HG03108 (cell line): ENCODE measurements at regions not wholly inside any gene's neighbourhood (a gene's known extent, or its start where the extent isn't known, plus 50 kb on each side); places are given as distances from the start of the nearest gene placed in this dataset.
A peak's percentile ranks its signal among the peaks of the same experiment; 100 is the strongest.
"Not testable (repeated sequence)": the region's sequence is repeated elsewhere in the genome, so short reads cannot be mapped to it uniquely, and the experiment has no call there.

Experiments used
- ATAC-seq: cut with Tn5 transposase; IDR thresholded peaks from one replicate; pipeline ENCODE4 v1.9.1; 2021; ENCODE audit warnings: moderate library complexity; ENCODE audit not compliant: unreplicated experiment

DNA sequence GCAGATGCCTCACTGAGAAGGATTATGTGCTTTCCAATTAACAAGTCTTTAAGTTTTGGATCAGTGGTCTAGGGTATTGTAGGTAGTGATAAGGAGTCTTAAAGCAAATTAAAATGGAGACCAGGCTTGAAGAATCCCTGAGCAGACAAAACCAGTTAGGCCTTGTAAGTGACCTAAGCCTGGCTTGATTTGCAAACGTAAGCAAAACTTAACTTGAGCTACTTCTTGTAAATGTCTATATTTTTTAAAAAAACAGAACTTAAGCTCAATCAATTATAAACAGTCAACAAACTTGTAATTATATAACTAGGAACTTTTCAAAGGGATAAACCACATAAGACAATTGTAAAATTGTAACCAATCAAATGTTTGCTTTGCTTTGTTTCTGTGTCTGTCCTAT is 72.7 kb upstream of the NALF2 start:
- no peak for ATAC-seq

GRCh38 chrX:69430785-69431184 is 73.3 kb upstream of the NALF2 start:
- no peak for ATAC-seq

DNA sequence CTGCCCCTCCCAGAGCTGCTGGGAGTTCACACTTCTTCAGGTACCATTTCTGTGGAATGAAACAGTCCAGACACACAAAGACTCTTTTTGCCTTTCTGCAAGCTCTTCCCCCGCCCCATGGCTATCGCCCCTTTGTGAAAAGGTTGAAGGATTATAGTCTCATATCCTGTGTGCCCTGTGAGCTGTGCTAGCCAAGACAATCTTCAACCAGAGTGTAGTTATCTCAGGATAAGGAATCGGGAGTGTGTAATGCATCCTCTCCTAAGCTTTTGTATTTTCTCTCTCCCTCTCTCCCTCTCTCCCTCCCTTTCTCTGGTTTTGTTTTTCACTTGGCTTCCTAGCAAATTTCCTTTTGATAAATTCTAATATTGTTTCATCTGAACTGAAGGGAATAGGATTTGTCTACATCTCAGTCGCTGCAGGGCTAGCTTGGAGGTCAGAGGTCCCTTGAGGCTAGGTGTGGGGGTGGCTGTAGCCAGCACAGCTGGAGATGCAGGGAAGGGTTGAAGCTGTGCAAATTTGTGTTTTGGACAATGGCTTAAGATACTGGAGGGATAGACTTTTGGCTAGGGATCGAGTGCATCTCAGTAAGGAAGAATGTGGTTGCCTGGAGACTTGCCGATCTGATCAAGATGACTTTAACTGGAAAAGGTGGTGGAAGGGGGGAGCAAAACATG is 74.6 kb upstream of the NALF2 start:
- no peak for ATAC-seq

DNA sequence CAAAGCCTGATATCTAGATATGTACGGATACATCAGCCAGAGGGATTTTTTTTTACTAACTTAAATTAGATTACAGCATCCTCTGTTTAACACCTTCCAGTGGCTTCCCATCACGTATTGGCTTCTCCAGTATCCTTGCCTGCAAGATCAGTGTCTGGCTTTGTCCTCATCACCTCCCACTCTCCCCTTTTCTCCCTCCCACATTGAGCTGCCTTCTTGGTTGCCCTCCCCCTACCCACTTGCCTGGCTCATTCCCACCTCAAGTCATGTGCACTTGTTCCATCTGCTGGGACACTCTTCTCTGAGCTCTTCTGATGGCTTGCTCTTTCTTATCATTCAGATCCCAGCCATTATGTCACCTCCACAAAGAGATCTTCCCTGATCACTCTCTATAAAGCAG is 75.9 kb upstream of the NALF2 start:
- no peak for ATAC-seq

DNA sequence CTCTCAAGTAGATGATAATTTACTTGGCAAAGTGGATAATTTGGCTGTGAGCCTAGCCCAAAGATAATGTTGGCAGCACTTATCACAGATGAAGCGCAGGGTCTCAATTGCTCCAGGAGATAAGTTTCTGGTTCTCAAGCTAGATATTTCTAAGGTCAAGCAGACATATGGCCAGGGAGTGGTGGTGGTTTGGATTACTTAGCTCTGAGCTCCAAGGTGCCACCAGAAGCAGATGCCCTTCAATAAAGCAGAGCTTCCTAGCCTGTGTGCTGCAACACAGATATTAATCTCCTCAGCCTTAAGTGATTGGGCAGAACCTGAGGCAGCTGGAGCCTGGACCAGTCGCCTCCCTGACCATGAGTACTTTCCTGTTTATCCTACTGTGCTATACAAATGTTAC is 79.2 kb upstream of the NALF2 start:
- no peak for ATAC-seq

- no peak for ATAC-seq
Observed at GRCh38 chrX:69424161-69424560, 80.0 kb upstream of the NALF2 start.

GRCh38 chrX:69422208-69422607 is 81.9 kb upstream of the NALF2 start:
- ATAC-seq, result not testable (repeated sequence)

DNA sequence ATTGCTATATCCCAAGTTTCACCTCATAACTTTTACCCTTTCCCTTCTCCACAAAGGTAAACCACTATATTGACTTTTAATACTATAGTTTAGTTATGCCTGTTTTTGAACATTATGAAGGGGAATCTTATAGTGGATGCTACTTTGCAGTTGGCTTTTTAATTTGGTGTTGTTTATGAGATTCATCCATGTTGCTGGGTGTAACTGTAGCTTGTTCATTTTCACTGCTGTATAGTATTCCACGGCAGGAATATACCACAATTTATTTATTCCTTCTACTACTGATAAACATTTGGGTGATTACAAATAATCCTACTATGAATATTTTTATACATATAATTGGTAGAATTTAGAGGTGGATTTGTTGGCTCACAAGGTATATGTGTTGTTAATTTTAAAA is 88.4 kb upstream of the NALF2 start:
- no peak for ATAC-seq

- no peak for ATAC-seq
Observed at GRCh38 chrX:69412661-69413060, 91.5 kb upstream of the NALF2 start.

GRCh38 chrX:69398881-69399280 is 105.2 kb upstream of the NALF2 start:
- ATAC-seq, result no peak

GRCh38 chrX:69396916-69397315 is 107.2 kb upstream of the NALF2 start:
- no peak for ATAC-seq

DNA sequence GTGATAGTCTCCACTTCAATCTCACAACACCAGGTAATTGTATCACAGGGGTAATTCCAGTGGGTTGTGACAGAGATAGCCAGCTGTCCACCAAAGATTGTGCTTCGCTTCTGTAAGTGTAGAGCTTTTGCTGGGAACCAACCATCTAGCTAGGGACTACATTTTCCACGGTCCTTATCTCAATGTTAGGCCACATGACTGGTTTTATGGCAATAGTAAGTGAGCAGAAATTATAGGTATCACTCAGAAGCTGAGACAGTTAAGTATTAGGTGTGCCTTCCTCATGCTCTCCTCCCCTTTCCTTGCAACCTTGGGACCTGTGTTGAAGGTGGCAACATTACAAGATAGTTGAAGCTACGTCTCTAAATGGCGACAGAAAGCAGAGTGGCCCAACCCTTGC is 108.8 kb upstream of the NALF2 start:
- ATAC-seq, result no peak

DNA sequence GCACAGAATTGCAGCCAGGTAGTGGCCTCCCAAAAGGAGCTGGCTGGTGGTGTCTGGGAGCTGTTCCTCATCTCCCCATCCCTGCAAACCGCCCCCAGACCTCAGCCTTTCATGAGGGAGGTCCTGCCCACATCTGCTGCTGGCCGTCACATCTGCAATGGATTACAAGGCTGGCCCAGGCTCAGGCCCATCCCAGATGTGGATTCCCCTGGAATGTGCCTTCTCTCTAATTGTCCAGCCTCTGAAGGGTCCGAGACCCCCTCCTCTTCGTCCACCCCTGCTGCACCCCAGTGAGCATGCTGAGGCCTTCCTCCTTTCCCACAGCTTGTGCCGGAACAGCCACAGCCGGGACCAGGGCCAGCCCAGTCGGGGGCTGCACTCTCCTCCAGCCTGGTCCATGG is 115.0 kb upstream of the NALF2 start:
- ATAC-seq, result no peak

GRCh38 chrX:69388526-69388925 is 115.6 kb upstream of the NALF2 start:
- no peak for ATAC-seq

- peak; percentile 47 for ATAC-seq
Observed at GRCh38 chrX:69387567-69388487, 116.3 kb upstream of the NALF2 start.

- no peak for ATAC-seq
Observed at GRCh38 chrX:69386681-69387080, 117.4 kb upstream of the NALF2 start.

- ATAC-seq, result no peak
Observed at GRCh38 chrX:69379412-69379811, 124.7 kb upstream of the NALF2 start.

DNA sequence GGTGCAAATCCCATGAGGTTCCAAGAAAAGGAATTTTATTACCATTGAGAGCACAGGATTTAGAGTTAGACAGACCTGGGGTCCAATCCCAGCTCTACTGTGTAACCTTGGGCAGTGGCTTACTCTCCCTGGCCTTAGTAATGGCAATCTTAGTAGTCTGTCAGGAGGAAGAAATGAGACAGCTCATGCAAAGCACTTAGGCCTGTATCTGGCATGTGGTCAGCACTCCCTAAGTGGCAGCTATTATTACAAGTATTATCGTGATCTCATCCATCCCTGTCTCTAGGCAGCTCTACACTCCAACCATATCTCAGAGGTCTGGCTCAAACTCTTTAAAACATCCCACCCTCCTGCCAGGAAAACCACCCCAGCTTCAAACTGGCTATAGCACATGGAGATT is 129.6 kb upstream of the NALF2 start:
- no peak for ATAC-seq

GRCh38 chrX:69372435-69372834 is 131.7 kb upstream of the NALF2 start:
- ATAC-seq, result no peak

- no peak for ATAC-seq
Observed at GRCh38 chrX:69371159-69371558, 133.0 kb upstream of the NALF2 start.

GRCh38 chrX:69369999-69370398 is 134.1 kb upstream of the NALF2 start:
- no peak for ATAC-seq

GRCh38 chrX:69366183-69366582 is 137.9 kb upstream of the NALF2 start:
- ATAC-seq, result no peak
